Testis (tissue), 2 donors: ENCODE measurements at regions not wholly inside any gene's neighbourhood (a gene's known extent, or its start where the extent isn't known, plus 50 kb on each side); places are given as distances from the start of the nearest gene placed in this dataset.

Experiments
- DNase-seq: peaks from one replicate; pipeline ENCODE4 v3.0.0-alpha.2; 2019
- H3K27ac ChIP-seq, 2 donors: fragments of 200-600 bp; sonication (generic); one replicate each; pipeline ENCODE4 v1.5.1; 2019
- H3K27me3 ChIP-seq: fragments of 200-600 bp; sonication (generic); one replicate; pipeline ENCODE4 v1.5.1; 2019
- H3K36me3 ChIP-seq: fragments of 200-600 bp; sonication (generic); one replicate; pipeline ENCODE4 v1.5.1; 2017; ENCODE audit warnings: low read depth; ENCODE audit errors: missing control alignments
- H3K4me1 ChIP-seq: fragments of 200-600 bp; sonication (generic); one replicate; pipeline ENCODE4 v1.5.1; 2019
- H3K4me3 ChIP-seq, 2 donors: fragments of 200-600 bp; sonication (generic); one replicate each; pipeline ENCODE4 v1.5.1; 2017 to 2019
- H3K9me3 ChIP-seq: fragments of 200-600 bp; sonication (generic); one replicate; pipeline ENCODE4 v1.5.1; 2017
- POLR2A ChIP-seq: fragments of 450-650 bp; IDR thresholded peaks from one replicate; pipeline ENCODE4 v1.6.1; 2017; ENCODE audit warnings: antibody characterized with exemption, mild to moderate bottlenecking, moderate library complexity
- WGBS, 2 donors: methylation state at CpG; one replicate each; pipeline ENCODE4 v1.1.5; 2018; 5-methylcytosine and 5-hydroxymethylcytosine counted together
- intact Hi-C: fragments of 100-400 bp; cut with DNase I; formaldehyde crosslinking; loops from one replicate; pipeline ENCODE4 v1.15.1; 2023; ENCODE audit warnings: low total_unique reads
- TF ChIP-seq, protein P1 (sequence below), 3 experiments: fragments of 450-650 bp in 2 of 3; fragments of 200-600 bp in 1 of 3; sonication (generic) in 1 of 3; IDR thresholded peaks; one replicate each; pipeline ENCODE4 v1.5.1; 2016 to 2019; ENCODE audit warnings: antibody characterized with exemption in 3 of 3, mild to moderate bottlenecking in 2 of 3, moderate library complexity in 1 of 3

DNA sequence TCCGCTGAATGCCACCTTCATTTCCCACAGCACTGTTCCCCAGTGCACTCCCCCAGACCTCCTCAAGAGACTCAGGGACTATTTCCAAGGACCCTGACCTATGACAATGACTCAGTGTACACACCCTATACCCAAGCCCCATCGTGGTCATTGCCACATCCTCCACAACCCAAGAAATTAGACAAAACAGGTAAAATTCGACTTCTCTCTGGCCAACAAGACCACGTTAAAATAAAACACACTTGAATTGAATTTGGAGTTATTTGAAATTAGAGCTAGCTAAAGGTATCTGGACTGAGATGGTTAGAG lies 126.4 kb upstream of the NCK2 start:
- Histone ChIP-seq H3K4me3 (no peak overlapping the region), H3K27ac (no peak overlapping the region), H3K27me3 (no peaks in the 10 kb centered on the region), H3K36me3 (no peaks in the 10 kb centered on the region), H3K4me1 (peaks cover 8% of the 10 kb centered on the region), H3K9me3 (no peaks in the 10 kb centered on the region)
- no peak for DNase-seq
- TF ChIP-seq, protein P1, sequence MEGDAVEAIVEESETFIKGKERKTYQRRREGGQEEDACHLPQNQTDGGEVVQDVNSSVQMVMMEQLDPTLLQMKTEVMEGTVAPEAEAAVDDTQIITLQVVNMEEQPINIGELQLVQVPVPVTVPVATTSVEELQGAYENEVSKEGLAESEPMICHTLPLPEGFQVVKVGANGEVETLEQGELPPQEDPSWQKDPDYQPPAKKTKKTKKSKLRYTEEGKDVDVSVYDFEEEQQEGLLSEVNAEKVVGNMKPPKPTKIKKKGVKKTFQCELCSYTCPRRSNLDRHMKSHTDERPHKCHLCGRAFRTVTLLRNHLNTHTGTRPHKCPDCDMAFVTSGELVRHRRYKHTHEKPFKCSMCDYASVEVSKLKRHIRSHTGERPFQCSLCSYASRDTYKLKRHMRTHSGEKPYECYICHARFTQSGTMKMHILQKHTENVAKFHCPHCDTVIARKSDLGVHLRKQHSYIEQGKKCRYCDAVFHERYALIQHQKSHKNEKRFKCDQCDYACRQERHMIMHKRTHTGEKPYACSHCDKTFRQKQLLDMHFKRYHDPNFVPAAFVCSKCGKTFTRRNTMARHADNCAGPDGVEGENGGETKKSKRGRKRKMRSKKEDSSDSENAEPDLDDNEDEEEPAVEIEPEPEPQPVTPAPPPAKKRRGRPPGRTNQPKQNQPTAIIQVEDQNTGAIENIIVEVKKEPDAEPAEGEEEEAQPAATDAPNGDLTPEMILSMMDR (IDR thresholded peaks at IDR 0.05): no peak
- no peak for TF ChIP-seq POLR2A
- intact Hi-C loops: no loop called here
- 74 to 88% methylated on average over 4 of the region's 4 CpGs for WGBS, 2 donors

DNA sequence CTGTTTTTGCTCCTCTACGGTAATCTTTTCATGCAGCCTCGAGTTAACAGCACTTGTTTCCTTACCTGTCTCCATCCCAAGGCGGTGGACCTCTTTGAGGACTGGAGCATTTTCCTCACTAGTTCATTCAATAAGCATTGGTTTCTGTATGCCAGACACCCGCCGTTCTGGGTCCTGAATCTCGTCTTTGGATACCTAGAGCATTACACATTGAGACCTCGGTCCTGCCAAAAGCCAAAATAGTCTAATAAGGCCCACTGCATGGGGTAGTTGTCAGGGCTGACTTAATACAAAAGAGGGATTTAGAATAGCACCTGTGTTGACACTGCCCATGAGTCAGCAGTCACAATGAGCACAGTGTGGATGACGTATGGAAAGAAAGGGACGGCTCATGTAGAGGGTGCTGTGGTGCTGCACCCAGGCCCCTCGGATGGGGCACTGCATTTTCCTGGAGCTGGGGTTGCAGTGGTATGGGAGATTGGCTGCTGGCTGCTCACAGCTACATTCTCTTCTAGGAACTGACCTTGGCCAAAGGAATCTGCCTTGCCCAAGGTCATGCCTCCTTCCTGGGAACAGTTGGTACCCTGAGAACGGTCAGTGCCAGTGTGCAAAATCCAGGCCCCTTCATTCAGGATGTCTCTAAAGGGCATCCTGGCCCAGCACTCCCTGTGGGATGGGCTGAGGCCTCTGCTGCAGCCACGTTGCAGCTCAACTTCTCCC lies 126.9 kb upstream of the NCK2 start:
- Histone ChIP-seq H3K4me3 (no peak overlapping the region), H3K27ac (no peak overlapping the region), H3K27me3 (no peaks in the 10 kb centered on the region), H3K36me3 (no peaks in the 10 kb centered on the region), H3K9me3 (no peaks in the 10 kb centered on the region), H3K4me1 (peaks cover 8% of the 10 kb centered on the region)
- no peak for TF ChIP-seq POLR2A
- TF ChIP-seq, protein P1 (IDR thresholded peaks at IDR 0.05): no peak
- no peak for DNase-seq
- intact Hi-C loops: no loop called here
- 82 to 85% methylated on average over 12 of the region's 12 CpGs for WGBS, 2 donors

DNA sequence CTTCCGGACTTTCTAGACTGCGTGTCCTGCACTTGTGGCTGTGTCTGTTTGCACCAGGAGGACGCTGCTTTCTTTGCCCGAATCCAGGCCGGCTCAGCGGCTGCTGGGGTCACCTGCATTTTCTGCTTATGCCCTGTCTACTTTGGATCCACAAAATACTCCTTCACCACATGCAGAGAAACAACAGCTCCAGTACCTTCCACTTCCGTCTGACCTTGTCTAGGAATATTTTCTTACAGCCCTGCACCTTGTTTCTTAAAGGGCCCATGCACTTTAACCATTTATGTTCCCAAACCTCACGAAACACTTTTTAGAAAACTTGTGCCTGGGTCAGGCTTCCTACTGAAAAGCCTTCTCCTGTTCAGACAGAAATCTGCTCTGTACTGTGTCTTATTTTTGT lies 129.4 kb upstream of the NCK2 start:
- Histone ChIP-seq H3K4me1 (peaks cover 11% of the 10 kb centered on the region), H3K36me3 (no peaks in the 10 kb centered on the region), H3K4me3 (no peak overlapping the region), H3K9me3 (no peaks in the 10 kb centered on the region), H3K27me3 (no peaks in the 10 kb centered on the region), H3K27ac (no peak overlapping the region)
- DNase-seq: no peak
- WGBS, 2 donors: 70 to 78% methylated on average over 8 of the region's 8 CpGs
- TF ChIP-seq, protein P1 (IDR thresholded peaks at IDR 0.05): no peak
- TF ChIP-seq POLR2A: no peak
- intact Hi-C loops: no loop called here

DNA sequence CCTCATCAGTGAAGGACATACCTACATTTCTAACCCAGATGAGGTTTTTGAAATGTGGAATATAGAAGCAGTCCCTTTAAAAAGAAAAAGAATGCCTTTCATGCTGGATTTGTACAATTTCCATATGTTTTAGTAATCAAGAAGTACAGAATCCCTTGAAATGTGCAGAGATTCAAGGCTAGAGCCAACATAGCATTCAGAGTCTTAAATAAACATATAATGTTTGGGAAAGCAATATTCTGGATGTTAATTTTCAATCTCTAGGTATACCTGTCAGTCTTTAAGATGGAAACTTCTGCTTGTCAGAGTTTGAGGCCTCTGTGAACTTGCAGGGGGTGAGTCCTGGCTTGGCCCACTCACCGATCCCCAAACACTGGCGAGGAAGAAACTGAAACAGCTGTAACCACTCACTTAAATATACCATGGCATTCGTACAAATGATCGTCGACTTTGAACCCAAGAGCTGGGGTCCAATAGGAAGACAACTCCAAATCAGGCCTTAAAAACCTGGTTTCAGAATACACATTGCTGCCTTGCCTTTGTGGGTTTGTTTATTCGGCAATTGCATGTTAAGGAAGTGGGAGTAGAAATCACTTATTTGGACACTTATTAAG lies 132.8 kb upstream of the NCK2 start:
- DNase-seq: no peak
- Histone ChIP-seq H3K9me3 (no peaks in the 10 kb centered on the region), H3K36me3 (no peaks in the 10 kb centered on the region), H3K4me3 (no peak overlapping the region), H3K27ac (no peak overlapping the region), H3K27me3 (no peaks in the 10 kb centered on the region), H3K4me1 (peaks cover 15% of the 10 kb centered on the region)
- WGBS, 2 donors: 67 to 85% methylated on average over 6 of the region's 6 CpGs
- intact Hi-C loops: no loop called here
- TF ChIP-seq, protein P1 (IDR thresholded peaks at IDR 0.05): no peak
- TF ChIP-seq POLR2A: no peak

DNA sequence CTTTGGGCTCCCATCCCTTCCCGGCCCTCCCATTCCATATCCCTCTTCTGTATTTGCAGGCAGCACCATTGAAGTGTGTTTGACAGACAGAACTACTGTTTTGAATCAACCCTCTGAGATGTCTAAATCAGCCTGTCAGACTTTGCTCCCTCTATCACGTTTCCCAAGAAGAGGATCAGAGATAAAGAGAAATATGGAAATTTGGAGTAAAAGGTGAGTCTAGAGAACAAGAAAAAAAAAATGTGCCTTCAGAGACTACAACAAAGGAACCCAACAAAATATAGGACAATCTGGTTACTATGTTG lies 133.4 kb upstream of the NCK2 start:
- intact Hi-C loops: no loop called here
- peaks cover 19% of the 10 kb centered on the region for H3K4me1 ChIP-seq
- no peaks in the 10 kb centered on the region for H3K36me3 ChIP-seq
- no peak for DNase-seq
- no peaks in the 10 kb centered on the region for H3K9me3 ChIP-seq
- 71 to 84% methylated on average over 2 of the region's 2 CpGs for WGBS, 2 donors
- TF ChIP-seq, protein P1 (IDR thresholded peaks at IDR 0.05): no peak
- no peak for TF ChIP-seq POLR2A
- H3K4me3 ChIP-seq: no peak overlapping the region
- no peaks in the 10 kb centered on the region for H3K27me3 ChIP-seq
- H3K27ac ChIP-seq: no peak overlapping the region
